DND-41 (cell line): ENCODE measurements at regions not wholly inside any gene's neighbourhood (a gene's known extent, or its start where the extent isn't known, plus 50 kb on each side); places are given as distances from the start of the nearest gene placed in this dataset.

Experiments used
- EZH2 ChIP-seq: IDR thresholded peaks from 3 replicates; pipeline ENCODE4 v1.6.1; 2012; ENCODE audit warnings: borderline replicate concordance, low read depth, mild to moderate bottlenecking, moderate library complexity, low read length, inconsistent platforms; ENCODE audit not compliant: severe bottlenecking
- TF ChIP-seq, protein P1 (sequence below): IDR thresholded peaks from 2 replicates; pipeline ENCODE4 v1.5.1; 2012; ENCODE audit warnings: borderline replicate concordance, low read length, moderate library complexity, mild to moderate bottlenecking; ENCODE audit not compliant: poor library complexity, severe bottlenecking; ENCODE audit errors: extremely low read depth

DNA sequence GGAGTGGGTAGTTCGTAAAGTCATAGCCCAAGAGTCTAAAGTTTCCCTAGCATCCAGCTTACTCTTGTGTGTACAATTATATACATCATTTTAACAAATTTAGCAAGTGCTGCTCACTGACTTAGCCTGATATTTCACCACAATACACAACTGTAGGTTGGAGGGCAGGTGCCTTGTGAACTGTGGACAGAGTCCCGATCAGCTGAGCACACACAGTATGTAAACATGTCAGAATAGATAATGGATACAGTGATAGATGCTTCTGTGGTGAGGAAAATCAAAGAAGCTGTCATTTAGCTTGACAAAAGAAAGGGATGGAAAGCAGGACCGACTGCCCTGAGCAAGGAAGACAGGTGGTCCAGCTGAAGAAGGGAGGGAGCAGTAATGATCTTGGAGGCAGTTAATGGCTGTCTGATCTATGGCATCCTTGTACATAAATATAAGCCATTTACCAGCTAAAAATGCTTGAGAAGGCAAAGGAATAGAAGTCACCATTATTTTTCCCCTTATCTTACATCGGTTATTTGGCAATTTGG, 372.8 kb upstream of the UBE2E3 start:
- TF ChIP-seq, protein P1, sequence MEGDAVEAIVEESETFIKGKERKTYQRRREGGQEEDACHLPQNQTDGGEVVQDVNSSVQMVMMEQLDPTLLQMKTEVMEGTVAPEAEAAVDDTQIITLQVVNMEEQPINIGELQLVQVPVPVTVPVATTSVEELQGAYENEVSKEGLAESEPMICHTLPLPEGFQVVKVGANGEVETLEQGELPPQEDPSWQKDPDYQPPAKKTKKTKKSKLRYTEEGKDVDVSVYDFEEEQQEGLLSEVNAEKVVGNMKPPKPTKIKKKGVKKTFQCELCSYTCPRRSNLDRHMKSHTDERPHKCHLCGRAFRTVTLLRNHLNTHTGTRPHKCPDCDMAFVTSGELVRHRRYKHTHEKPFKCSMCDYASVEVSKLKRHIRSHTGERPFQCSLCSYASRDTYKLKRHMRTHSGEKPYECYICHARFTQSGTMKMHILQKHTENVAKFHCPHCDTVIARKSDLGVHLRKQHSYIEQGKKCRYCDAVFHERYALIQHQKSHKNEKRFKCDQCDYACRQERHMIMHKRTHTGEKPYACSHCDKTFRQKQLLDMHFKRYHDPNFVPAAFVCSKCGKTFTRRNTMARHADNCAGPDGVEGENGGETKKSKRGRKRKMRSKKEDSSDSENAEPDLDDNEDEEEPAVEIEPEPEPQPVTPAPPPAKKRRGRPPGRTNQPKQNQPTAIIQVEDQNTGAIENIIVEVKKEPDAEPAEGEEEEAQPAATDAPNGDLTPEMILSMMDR: no peak
- TF ChIP-seq EZH2: no peak
